ENCODE measurements at regions not wholly inside any gene's neighbourhood (a gene's known extent, or its start where the extent isn't known, plus 50 kb on each side); places are given as distances from the start of the nearest gene placed in this dataset.
A peak's percentile ranks its signal among the peaks of the same experiment; 100 is the strongest.

DNA sequence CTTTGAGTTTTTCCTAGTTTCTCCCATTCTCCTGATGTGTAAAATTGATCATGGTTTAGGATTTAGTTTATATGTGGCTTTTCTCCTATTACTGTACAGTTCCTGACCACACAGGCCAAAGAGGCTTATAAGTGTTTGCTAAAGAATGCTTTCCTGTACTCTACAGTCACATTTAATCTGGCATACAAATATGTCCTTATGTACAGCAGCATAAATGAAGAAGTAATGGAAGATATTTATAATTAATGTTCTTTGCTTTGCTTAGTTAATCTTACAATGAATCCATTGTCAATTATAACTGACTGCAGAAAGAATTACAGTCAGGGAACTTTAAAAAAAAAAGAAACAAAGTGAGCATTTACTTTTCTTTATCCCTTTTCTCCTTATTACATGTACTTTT is 293.9 kb downstream of the KCNC2 start:
- Histone ChIP-seq H3K9me3 (no peaks in the 10 kb centered on the region), H3K4me1 (no peaks in the 10 kb centered on the region), H3K4me3 (no peak overlapping the region), H3K27me3 (no peaks in the 10 kb centered on the region), H3K36me3 (no peaks in the 10 kb centered on the region), H3K27ac (no peak overlapping the region)
- no peak for DNase-seq (ENCODE audit: low spot score in 2 of 2)
- TF ChIP-seq POLR2A (IDR thresholded peaks at IDR 0.05) (no peak), POLR2AphosphoS5 (IDR thresholded peaks at IDR 0.05) (no peak), EP300 (IDR thresholded peaks at IDR 0.05) (no peak)
- TF ChIP-seq, protein P1, sequence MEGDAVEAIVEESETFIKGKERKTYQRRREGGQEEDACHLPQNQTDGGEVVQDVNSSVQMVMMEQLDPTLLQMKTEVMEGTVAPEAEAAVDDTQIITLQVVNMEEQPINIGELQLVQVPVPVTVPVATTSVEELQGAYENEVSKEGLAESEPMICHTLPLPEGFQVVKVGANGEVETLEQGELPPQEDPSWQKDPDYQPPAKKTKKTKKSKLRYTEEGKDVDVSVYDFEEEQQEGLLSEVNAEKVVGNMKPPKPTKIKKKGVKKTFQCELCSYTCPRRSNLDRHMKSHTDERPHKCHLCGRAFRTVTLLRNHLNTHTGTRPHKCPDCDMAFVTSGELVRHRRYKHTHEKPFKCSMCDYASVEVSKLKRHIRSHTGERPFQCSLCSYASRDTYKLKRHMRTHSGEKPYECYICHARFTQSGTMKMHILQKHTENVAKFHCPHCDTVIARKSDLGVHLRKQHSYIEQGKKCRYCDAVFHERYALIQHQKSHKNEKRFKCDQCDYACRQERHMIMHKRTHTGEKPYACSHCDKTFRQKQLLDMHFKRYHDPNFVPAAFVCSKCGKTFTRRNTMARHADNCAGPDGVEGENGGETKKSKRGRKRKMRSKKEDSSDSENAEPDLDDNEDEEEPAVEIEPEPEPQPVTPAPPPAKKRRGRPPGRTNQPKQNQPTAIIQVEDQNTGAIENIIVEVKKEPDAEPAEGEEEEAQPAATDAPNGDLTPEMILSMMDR (IDR thresholded peaks at IDR 0.05), result no peak

DNA sequence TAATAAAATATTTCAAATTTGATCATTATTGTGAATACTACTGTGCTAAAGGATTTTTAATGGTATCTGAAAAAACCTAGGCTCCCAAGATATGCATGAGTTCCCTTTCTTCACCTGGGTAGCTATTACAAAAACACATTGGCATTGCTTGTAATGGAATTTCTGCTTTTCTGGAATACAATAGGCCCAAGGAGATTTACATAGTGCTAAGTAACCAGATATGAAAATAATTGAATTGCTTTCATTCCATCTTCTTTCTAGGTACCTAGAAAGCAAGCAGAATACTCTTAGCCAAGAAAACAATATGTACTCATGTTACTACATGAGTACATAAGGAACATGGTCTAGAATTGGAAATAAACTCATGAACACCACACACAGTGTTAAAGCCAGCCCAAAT is 291.9 kb downstream of the KCNC2 start:
- Histone ChIP-seq H3K27ac (no peak overlapping the region), H3K4me1 (no peaks in the 10 kb centered on the region), H3K9me3 (no peaks in the 10 kb centered on the region), H3K4me3 (no peak overlapping the region), H3K36me3 (no peaks in the 10 kb centered on the region), H3K27me3 (no peaks in the 10 kb centered on the region)
- TF ChIP-seq POLR2AphosphoS5 (IDR thresholded peaks at IDR 0.05), result no peak
- TF ChIP-seq POLR2A (IDR thresholded peaks at IDR 0.05), result no peak
- no peak for TF ChIP-seq EP300 (IDR thresholded peaks at IDR 0.05)
- TF ChIP-seq, protein P1 (IDR thresholded peaks at IDR 0.05), result no peak
- no peak for DNase-seq (ENCODE audit: low spot score in 2 of 2)

DNA sequence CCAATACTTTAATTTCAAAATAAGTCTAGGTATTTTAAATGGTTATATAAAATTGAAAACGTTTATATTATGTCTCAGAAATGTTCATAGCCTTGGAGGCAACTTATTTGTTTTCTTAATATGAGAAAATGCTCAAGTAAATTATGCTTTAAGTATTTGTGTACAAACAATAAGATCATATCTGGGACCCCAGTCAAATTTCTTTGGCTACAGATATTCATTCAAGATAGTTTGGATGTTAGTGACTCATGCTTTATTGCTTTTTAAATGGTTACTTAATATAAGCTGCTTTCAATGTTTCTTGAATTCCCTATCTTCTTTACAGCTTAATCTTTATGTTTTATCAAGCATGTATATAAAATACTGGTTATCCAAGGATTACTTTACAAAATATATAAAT is 291.3 kb downstream of the KCNC2 start:
- Histone ChIP-seq H3K27me3 (no peaks in the 10 kb centered on the region), H3K27ac (no peak overlapping the region), H3K4me1 (no peaks in the 10 kb centered on the region), H3K36me3 (no peaks in the 10 kb centered on the region), H3K4me3 (no peak overlapping the region), H3K9me3 (no peaks in the 10 kb centered on the region)
- no peak for TF ChIP-seq EP300 (IDR thresholded peaks at IDR 0.05)
- TF ChIP-seq POLR2AphosphoS5 (IDR thresholded peaks at IDR 0.05), result no peak
- TF ChIP-seq, protein P1 (IDR thresholded peaks at IDR 0.05), result no peak
- no peak for TF ChIP-seq POLR2A (IDR thresholded peaks at IDR 0.05)
- no peak for DNase-seq (ENCODE audit: low spot score in 2 of 2)
- whole genome bisulfite sequencing, result 0% methylated on average over 1 of the region's 1 CpG

DNA sequence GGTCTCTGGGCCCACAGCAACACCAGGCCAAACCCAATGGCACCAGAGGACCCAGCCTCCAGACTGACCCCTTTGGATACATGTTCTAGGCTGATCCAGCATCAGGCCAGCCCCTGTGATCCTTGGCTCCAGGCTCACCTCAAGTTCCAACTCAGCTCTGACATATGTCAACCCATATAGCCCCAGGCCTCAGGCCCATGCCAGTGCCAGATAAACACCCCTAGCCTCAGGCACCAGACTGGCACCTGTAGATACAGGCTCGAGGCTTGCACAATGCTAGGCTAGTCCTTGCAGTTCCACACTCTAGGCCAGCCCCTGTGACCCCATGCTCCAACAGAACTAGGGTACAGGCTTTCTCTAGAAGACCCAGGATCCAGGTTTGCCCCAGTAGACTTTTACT is 287.5 kb downstream of the KCNC2 start:
- H3K9me3 ChIP-seq, result peaks cover 1% of the 10 kb centered on the region
- no peak overlapping the region for H3K4me3 ChIP-seq
- no peak overlapping the region for H3K27ac ChIP-seq
- H3K27me3 ChIP-seq, result no peaks in the 10 kb centered on the region
- H3K4me1 ChIP-seq, result no peaks in the 10 kb centered on the region
- peak in 1 of 2 donors; percentile 52 for DNase-seq (ENCODE audit: low spot score in 2 of 2)
- no peaks in the 10 kb centered on the region for H3K36me3 ChIP-seq
- TF ChIP-seq, protein P1 (IDR thresholded peaks at IDR 0.05), result no peak
- TF ChIP-seq POLR2A (IDR thresholded peaks at IDR 0.05) (no peak), POLR2AphosphoS5 (IDR thresholded peaks at IDR 0.05) (no peak), EP300 (IDR thresholded peaks at IDR 0.05) (no peak)
- WGBS, result no CpG with 5 or more reads among the region's 1 CpG

DNA sequence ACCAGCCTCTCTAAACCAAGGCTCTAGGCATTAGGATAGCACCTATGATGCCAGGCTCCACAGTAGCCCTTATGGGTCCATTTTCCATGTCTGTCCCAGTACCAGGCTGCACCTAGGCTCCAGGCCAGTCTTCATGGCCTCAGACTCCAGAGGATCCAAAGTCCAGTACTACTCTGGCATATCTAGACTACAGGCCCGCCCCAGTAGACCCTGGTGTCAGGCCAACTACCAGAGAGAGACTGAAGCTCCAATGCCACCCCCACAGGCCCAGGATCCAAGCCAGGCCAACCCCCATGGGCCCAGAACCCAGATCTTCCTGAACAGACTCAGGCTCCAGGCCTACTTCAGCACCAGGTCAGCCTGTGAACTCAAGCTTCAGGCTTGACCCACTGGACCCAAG is 287.0 kb downstream of the KCNC2 start:
- no peak overlapping the region for H3K27ac ChIP-seq
- TF ChIP-seq POLR2A (IDR thresholded peaks at IDR 0.05), result no peak
- TF ChIP-seq POLR2AphosphoS5 (IDR thresholded peaks at IDR 0.05), result no peak
- TF ChIP-seq EP300 (IDR thresholded peaks at IDR 0.05), result no peak
- TF ChIP-seq, protein P1 (IDR thresholded peaks at IDR 0.05), result no peak
- DNase-seq (ENCODE audit: low spot score in 2 of 2), result no peak
- H3K36me3 ChIP-seq, result no peaks in the 10 kb centered on the region
- no peaks in the 10 kb centered on the region for H3K27me3 ChIP-seq
- no peak overlapping the region for H3K4me3 ChIP-seq
- H3K9me3 ChIP-seq, result peaks cover 6% of the 10 kb centered on the region
- WGBS, result no CpG with 5 or more reads among the region's 1 CpG
- no peaks in the 10 kb centered on the region for H3K4me1 ChIP-seq
